ENCODE measurements at regions not wholly inside any gene's neighbourhood (a gene's known extent, or its start where the extent isn't known, plus 50 kb on each side); places are given as distances from the start of the nearest gene placed in this dataset.

DNA sequence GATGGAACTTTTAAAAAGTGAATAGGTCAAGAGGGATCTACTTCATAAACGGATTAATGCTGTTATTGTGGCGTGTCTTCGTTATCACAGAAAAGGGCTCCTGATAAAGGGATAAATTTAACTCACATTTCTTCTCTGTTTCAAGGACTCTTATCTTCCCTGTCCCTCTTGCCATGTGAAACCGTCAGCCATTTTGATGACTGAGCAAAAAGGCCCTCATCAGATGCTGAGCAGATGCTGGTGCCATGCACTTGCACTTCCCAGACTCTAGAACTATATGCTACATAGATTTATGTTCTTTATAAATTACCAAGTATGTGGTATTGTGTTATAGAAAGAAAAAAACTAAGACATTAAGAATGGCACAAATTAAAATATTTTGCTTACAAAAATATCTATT lies 1011.8 kb upstream of the GBE1 start:
- intact Hi-C loops (cut with DNase I; ENCODE audit: low total_unique reads) = no loop called here
- H3K27me3 ChIP-seq = no peaks in the 10 kb centered on the region
- no peaks in the 10 kb centered on the region for H3K9me3 ChIP-seq
- WGBS, 2 donors = 71 to 72% methylated on average over 4 of the region's 4 CpGs
- H3K27ac ChIP-seq = no peak overlapping the region
- no peak for TF ChIP-seq POLR2A (IDR thresholded peaks at IDR 0.05)
- TF ChIP-seq, protein P1, sequence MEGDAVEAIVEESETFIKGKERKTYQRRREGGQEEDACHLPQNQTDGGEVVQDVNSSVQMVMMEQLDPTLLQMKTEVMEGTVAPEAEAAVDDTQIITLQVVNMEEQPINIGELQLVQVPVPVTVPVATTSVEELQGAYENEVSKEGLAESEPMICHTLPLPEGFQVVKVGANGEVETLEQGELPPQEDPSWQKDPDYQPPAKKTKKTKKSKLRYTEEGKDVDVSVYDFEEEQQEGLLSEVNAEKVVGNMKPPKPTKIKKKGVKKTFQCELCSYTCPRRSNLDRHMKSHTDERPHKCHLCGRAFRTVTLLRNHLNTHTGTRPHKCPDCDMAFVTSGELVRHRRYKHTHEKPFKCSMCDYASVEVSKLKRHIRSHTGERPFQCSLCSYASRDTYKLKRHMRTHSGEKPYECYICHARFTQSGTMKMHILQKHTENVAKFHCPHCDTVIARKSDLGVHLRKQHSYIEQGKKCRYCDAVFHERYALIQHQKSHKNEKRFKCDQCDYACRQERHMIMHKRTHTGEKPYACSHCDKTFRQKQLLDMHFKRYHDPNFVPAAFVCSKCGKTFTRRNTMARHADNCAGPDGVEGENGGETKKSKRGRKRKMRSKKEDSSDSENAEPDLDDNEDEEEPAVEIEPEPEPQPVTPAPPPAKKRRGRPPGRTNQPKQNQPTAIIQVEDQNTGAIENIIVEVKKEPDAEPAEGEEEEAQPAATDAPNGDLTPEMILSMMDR (IDR thresholded peaks at IDR 0.05) = no peak
- no peaks in the 10 kb centered on the region for H3K4me1 ChIP-seq
- H3K36me3 ChIP-seq (ENCODE audit: low read depth, missing control alignments) = no peaks in the 10 kb centered on the region
- no peak overlapping the region for H3K4me3 ChIP-seq
- DNase-seq = no peak

DNA sequence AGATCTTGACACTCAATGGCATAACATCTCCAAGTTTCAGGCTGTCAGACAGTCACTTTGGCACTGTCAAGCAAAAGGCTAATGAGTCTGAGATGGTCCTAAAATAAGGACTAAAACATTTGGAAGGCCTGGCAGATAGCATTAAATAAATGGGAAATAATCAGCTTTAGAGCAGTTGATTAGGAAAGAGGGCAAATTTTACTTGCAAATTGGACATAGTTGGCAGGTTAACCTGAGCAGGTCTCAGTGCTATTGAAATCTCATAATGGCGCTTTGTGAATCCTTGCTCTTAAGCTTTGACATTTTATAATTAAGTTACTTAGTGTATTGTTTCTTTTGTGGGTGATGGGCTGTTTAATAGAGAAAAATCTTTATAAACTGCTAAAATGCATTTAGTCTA lies 1003.1 kb upstream of the GBE1 start:
- H3K9me3 ChIP-seq = no peaks in the 10 kb centered on the region
- H3K27me3 ChIP-seq = no peaks in the 10 kb centered on the region
- DNase-seq = no peak
- intact Hi-C loops (cut with DNase I; ENCODE audit: low total_unique reads) = no loop called here
- no peak overlapping the region for H3K27ac ChIP-seq
- no peaks in the 10 kb centered on the region for H3K4me1 ChIP-seq
- H3K36me3 ChIP-seq (ENCODE audit: low read depth, missing control alignments) = no peaks in the 10 kb centered on the region
- H3K4me3 ChIP-seq = no peak overlapping the region
- TF ChIP-seq, protein P1 (IDR thresholded peaks at IDR 0.05) = no peak
- TF ChIP-seq POLR2A (IDR thresholded peaks at IDR 0.05) = no peak
- 94 to 96% methylated on average over 1 of the region's 1 CpG for WGBS, 2 donors

DNA sequence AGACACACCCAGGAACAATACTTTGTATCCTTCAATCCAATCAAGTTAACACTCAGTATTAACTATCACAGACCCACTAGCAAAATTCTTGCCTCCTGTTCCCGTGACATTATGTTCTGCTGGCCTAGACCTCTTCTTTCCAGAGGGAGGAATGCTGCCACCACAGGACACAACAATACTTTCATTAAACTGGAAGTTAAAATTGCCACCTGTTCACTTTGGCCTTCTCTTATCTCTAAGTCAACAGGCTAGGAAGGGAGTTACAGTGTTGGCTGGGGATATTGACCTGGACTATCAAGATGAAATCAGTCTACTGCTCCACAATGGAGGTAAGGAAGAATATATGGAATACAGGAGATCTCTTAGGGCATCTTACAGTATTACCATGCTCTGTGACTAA lies 1000.4 kb upstream of the GBE1 start:
- Histone ChIP-seq H3K27ac (no peak overlapping the region), H3K4me1 (no peaks in the 10 kb centered on the region), H3K9me3 (no peaks in the 10 kb centered on the region), H3K27me3 (no peaks in the 10 kb centered on the region), H3K4me3 (no peak overlapping the region), H3K36me3 (ENCODE audit: low read depth, missing control alignments) (no peaks in the 10 kb centered on the region)
- intact Hi-C loops (cut with DNase I; ENCODE audit: low total_unique reads) = no loop called here
- TF ChIP-seq, protein P1 (IDR thresholded peaks at IDR 0.05) = no peak
- TF ChIP-seq POLR2A (IDR thresholded peaks at IDR 0.05) = no peak
- no peak for DNase-seq
- WGBS, 2 donors = 91 to 100% methylated on average over 1 of the region's 1 CpG

DNA sequence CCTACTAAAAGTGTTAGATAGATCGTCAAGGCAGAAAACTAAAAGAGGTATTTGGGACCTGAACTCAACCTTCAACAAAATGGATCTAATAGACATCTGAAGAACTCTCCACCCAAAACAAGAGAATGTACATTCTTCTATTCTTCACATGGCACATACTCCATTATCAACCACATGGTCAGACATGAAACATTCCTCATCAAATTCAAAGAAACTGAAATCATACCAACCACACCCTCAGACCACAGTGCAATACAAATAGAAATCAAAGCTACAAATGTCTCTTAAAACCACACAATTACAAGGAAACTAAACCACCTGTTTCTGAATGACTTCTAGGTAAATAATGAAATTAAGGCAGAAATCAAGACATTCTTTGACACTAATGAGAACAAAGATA lies 984.1 kb upstream of the GBE1 start:
- no peaks in the 10 kb centered on the region for H3K4me1 ChIP-seq
- 29 to 41% methylated on average over 1 of the region's 1 CpG for WGBS, 2 donors
- H3K36me3 ChIP-seq (ENCODE audit: low read depth, missing control alignments) = no peaks in the 10 kb centered on the region
- H3K27me3 ChIP-seq = no peaks in the 10 kb centered on the region
- no peak overlapping the region for H3K4me3 ChIP-seq
- H3K9me3 ChIP-seq = no peaks in the 10 kb centered on the region
- H3K27ac ChIP-seq = no peak overlapping the region
- TF ChIP-seq, protein P1 (IDR thresholded peaks at IDR 0.05) = no peak
- no peak for TF ChIP-seq POLR2A (IDR thresholded peaks at IDR 0.05)
- DNase-seq = no peak
- intact Hi-C loops (cut with DNase I; ENCODE audit: low total_unique reads) = no loop called here

DNA sequence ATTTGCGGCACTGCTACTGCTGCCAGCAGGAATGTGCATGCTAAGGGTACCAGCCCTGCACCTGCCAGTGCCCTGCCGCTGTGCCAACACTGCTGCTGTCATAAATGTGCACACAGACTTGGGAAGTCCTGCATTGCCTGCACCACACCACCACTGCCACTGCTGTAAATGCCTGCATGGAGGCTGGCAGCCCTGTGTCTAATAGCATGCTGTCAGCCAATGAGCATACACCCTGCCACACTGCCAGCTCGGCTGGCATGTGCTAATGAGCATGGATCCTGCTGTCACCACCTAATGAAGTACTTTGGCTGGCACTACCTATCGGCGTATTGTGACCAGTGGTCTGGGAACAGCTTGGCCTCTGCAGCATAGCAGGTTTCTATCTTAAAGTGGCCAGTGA lies 981.8 kb upstream of the GBE1 start:
- Histone ChIP-seq H3K9me3 (no peaks in the 10 kb centered on the region), H3K27me3 (no peaks in the 10 kb centered on the region), H3K27ac (no peak overlapping the region), H3K4me3 (no peak overlapping the region), H3K36me3 (ENCODE audit: low read depth, missing control alignments) (no peaks in the 10 kb centered on the region), H3K4me1 (no peaks in the 10 kb centered on the region)
- DNase-seq = no peak
- intact Hi-C loops (cut with DNase I; ENCODE audit: low total_unique reads) = no loop called here
- WGBS, 2 donors = 73 to 88% methylated on average over 5 of the region's 5 CpGs
- TF ChIP-seq, protein P1 (IDR thresholded peaks at IDR 0.05) = no peak
- TF ChIP-seq POLR2A (IDR thresholded peaks at IDR 0.05) = no peak

Measured in testis (tissue), 2 donors.